ENCODE measurements at regions not wholly inside any gene's neighbourhood (a gene's known extent, or its start where the extent isn't known, plus 50 kb on each side); places are given as distances from the start of the nearest gene placed in this dataset.
"Not testable (repeated sequence)": the region's sequence is repeated elsewhere in the genome, so short reads cannot be mapped to it uniquely, and the experiment has no call there.

GRCh38 chr21:15932726-15933125 lies 202.9 kb downstream of the USP25 start:
- DNase-seq (ENCODE audit: low read depth in 4 of 4, low spot score in 2 of 4), result peak in 1 of 4 donors; percentile 17

DNA sequence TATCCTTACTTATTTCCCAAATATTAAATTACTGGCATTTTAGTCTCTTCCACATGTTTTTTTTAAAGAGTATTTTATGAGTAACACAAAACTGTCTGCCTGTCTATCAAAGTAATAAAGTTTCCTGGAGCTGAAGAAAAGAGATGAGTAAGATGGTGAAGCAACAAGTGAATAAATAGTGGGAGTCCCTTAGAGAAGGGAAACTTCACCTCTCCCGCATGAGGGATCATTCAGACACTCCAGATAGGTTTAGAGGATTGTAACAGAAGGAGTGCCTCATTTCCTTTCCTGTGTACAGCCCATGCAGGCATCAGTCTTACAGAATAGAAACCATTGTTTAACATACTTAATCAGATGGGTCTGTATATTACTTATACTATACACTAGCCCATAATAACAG lies 205.7 kb downstream of the USP25 start:
- no peak for DNase-seq (ENCODE audit: low read depth in 4 of 4, low spot score in 2 of 4)

DNA sequence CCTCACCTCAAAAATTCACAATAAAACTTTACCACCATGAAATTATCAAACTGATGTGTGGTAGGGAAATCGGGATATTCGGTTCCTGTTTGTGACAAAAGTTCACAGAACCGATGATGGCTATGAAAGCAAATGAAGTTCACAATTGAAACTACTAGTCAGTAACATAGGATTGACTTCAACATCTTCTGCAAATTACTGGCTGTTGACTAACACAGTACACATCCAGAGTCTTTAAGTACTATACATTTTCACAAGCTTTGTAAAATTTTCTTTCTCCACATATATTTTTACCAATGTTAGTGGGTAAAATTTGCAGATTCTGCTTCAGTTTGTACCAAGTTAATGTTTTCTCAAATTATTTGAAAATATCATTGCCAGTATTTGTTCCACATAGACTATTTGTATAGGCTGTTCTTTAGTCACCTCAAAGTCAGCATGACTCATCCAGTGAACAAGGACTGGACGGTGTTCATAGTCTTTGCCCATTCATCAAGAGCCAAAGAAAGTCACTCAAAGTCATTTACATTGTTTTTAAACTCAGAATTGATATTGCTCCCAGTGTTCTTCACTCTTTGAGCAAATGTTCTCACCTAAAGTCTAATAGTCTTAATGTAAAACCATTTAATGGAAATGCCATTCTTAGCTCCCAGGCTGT lies 213.4 kb downstream of the USP25 start:
- no peak for DNase-seq (ENCODE audit: low read depth in 4 of 4, low spot score in 2 of 4)

DNA sequence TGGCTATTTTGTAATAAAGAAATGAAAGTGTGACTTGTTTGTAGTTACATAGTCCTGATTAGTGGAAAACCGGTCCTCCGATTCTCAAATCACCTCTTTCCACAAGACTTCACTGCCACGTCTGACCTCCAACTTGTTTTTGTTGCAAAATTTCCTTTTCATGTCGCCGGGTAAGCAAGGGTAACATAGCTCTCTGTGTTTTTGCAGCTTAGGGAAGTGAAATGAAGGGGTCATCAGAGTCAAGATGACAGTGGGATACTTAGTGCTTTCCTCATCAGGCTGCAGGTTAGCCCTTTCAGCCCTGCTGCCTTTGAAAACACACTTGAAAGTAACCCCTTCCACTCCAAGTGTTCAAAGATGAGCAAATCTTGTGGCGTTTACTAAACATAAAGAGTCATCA lies 217.9 kb downstream of the USP25 start:
- DNase-seq (ENCODE audit: low read depth in 4 of 4, low spot score in 2 of 4), result no peak

- no peak for DNase-seq (ENCODE audit: low read depth in 4 of 4, low spot score in 2 of 4)
Observed at GRCh38 chr21:15953551-15954116, 223.9 kb downstream of the USP25 start.

GRCh38 chr21:15964236-15964855 lies 234.6 kb downstream of the USP25 start:
- DNase-seq (ENCODE audit: low read depth in 4 of 4, low spot score in 2 of 4), result no peak

GRCh38 chr21:15966231-15966630 lies 236.4 kb downstream of the USP25 start:
- no peak for DNase-seq (ENCODE audit: low read depth in 4 of 4, low spot score in 2 of 4)

DNA sequence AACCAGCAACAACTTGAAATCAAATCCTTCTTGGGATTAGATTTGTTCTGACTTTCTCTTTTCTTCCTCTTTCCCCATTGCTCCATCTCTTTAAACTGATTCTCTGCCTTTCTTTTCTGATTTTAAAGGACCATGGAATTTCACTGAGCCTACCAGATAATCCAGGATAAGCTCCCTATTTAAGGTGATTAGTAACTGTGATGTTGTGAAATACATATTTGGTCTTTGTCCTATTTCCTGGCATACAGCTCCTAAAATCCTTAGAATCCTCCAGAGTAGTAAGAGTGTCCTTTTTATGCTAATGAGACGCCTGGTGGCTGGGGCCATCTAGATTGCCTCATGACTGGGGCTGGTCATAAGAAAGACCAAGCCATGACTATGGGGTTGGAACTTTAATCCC lies 236.9 kb downstream of the USP25 start:
- no peak for DNase-seq (ENCODE audit: low read depth in 4 of 4, low spot score in 2 of 4)

GRCh38 chr21:15967661-15968060 lies 237.9 kb downstream of the USP25 start:
- no peak for DNase-seq (ENCODE audit: low read depth in 4 of 4, low spot score in 2 of 4)

DNA sequence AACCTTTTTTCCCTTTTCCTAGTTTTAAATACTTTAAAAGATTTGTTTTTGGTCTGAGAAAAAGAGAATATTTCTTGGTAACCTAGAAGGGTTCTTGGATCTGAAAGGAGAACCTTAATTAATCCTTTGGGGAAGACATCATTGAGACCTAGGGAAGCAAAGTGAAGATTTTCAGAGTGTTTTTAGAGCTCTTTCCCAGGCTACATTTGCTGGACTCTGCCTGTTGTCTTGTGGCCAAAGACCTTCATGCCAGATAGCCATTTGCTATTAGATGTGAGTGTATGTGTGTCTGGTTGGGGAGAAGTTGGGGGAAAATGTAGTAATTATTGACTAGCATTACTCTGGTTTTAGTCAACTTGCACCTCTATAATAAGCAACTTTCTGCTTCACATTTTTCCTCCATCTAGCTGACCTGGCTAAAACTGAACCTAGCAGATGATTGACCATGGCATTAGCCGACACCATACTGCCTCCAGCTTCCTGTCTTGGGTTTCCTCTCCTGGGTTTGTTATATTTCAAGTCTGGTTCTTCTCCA lies 239.1 kb downstream of the USP25 start:
- DNase-seq (ENCODE audit: low read depth in 4 of 4, low spot score in 2 of 4), result no peak

- DNase-seq (ENCODE audit: low read depth in 4 of 4, low spot score in 2 of 4), result no peak
Observed at GRCh38 chr21:15976807-15977206, 247.0 kb downstream of the USP25 start.

DNA sequence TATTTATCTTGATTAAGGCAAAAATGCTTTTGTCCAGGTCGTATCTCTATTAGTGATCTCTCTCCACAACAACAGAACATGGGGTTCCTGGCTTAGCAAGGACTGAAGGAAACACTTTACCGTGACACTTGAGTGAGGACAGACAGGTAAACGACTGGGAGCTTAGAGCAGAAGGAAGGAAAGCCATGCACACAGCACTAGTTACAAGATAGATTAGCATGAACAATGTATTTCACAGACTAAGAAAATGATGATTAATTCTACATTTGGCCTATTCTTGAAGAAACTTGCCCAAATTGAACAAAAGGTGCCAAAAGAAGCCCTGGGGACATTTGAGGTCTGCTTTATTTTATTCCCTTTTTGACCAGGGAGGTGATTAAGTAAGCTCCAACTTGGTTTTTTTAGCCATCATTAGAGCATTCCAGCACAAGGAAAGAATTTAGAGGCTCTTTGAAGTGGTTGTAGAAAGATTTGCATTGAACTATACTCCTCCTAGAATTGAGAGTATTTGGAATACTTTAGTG lies 248.5 kb downstream of the USP25 start:
- peak in 1 of 4 donors; percentile 11 for DNase-seq (ENCODE audit: low read depth in 4 of 4, low spot score in 2 of 4)

DNA sequence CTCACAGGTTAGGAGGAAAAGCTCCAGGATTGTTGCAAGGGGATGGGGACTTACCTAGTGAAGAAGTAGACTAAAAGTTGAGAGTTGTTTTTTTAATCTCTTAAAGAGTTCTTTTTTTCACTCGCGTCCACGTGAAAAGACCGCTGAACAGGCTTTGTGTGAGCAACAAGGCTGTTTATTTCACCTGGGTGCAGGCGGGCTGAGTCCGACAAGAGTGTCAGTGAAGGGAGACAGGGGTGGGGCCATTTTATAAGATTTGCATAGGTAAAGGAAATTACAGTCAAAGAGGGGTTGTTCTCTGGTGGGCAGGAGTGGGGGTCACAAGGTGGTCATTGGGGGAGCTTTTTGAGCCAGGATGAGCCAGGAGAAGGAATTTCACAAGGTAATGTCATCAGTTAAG lies 249.7 kb downstream of the USP25 start:
- DNase-seq (ENCODE audit: low read depth in 4 of 4, low spot score in 2 of 4), result not testable (repeated sequence)

DNA sequence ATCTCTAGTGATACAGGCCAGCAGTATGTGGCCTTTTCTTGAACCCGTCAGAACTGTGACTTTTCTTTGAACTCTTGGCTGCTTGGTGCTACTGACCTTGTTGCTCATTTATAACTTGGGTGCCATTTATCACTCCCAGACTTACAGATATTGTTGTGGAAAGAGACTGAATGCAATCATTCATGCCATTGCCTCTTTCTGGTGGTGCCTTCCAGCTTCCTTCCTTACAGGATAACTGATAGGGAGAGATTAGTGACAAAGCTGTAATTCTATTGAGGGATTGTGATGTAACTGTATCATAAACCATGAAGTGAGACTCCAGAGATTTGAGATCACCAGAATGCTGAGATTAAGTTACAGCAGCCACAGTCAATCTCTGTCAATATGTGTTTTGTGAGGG lies 256.5 kb downstream of the USP25 start:
- peak; percentile 7 to 45 (median 34) for DNase-seq (ENCODE audit: low read depth in 4 of 4, low spot score in 2 of 4)

DNA sequence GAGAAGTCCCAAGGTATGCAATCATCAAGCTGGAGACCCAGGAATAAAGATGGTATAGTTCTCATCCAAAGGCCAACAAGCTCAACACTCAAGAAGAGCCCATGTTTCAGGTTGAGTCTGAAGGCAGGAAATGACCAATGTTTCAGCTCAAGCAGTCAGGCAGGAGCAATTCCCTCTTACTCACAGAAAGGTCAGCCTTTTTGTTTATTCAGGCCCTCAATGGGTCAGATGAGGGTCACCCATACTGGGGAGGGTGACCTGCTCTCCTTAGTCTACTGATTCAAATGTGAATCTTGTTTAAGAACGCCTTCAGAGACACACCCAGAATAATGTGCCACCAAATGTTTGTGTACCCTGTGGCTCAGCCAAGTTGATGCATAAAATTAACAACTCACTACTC lies 262.4 kb downstream of the USP25 start:
- no peak for DNase-seq (ENCODE audit: low read depth in 4 of 4, low spot score in 2 of 4)

GRCh38 chr21:15993951-15994350 lies 264.2 kb downstream of the USP25 start:
- no peak for DNase-seq (ENCODE audit: low read depth in 4 of 4, low spot score in 2 of 4)

DNA sequence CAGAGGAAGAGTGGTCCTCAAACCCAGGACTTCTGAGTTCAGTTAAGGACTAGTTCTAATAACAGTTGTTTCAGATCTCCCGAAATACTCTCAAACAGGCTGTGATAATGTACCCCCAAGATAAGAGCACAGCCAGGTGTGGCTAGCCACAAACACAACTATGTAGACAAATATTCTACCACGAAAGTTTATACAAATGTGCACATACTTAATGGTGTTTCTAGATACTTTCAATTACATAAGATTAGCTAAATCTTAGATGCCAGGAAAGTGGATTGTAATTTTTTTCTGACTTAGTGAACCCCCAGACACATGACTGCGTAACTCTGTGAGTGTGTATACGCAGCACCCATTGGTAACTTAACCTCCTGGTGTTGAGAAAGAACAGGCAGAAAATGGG lies 270.0 kb downstream of the USP25 start:
- no peak for DNase-seq (ENCODE audit: low read depth in 4 of 4, low spot score in 2 of 4)

GRCh38 chr21:16002874-16003466 lies 273.2 kb downstream of the USP25 start:
- no peak for DNase-seq (ENCODE audit: low read depth in 4 of 4, low spot score in 2 of 4)

GRCh38 chr21:16004086-16004485 lies 274.3 kb downstream of the USP25 start:
- no peak for DNase-seq (ENCODE audit: low read depth in 4 of 4, low spot score in 2 of 4)

DNA sequence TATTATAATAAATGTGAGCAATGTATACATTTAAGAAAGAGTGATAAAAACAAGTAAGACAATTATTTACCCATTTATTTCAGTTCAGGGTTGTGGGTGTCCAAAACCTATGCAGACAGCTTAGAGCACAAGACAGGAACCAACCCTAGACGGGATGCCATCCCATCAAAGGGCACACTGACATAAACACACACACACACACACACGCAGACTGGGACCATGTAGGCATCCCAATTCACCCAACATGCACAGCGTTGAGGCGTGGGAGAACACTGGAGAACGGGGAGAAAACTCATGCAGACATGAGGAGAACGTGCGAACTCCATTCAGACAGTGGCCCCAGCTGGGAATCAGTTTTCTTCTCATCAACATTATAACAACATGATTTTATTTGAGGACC lies 274.7 kb downstream of the USP25 start:
- no peak for DNase-seq (ENCODE audit: low read depth in 4 of 4, low spot score in 2 of 4)

DNA sequence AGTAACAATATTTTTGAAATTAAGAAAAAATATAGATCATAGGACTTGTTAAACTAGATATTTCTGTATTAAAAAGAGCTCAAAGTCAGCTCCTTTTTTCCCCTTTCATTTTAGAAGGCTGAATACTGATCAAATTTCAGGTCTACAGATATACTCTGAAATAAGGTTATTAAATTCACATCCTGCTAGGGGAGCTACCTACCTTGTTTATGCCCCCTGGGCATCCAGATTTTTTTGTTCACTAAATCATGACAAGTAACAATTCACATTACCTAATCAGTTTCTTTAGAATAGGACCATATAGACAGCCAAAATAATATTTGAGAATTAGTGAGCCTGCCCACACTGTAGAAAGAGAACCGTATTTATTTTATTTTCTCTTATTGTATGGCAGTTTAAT lies 276.2 kb downstream of the USP25 start:
- DNase-seq (ENCODE audit: low read depth in 4 of 4, low spot score in 2 of 4), result no peak
